ENCODE measurements at regions not wholly inside any gene's neighbourhood (a gene's known extent, or its start where the extent isn't known, plus 50 kb on each side); places are given as distances from the start of the nearest gene placed in this dataset.
A peak's percentile ranks its signal among the peaks of the same experiment; 100 is the strongest.

GRCh38 chr2:149747456-149747855 lies 159.9 kb upstream of the MMADHC start:
- Histone ChIP-seq H3K79me2 (ENCODE audit: low read length) (no peaks in the 10 kb centered on the region), H3K36me3 (ENCODE audit: low read depth, low read length) (no peaks in the 10 kb centered on the region), H3K27ac (ENCODE audit: low read length) (no peak overlapping the region), H3F3A (ENCODE audit: low read length, unreplicated experiment) (peaks cover 6% of the 10 kb centered on the region), H3K4me2 (ENCODE audit: low read length) (no peak overlapping the region), H4K20me1 (ENCODE audit: low read length) (no peaks in the 10 kb centered on the region), H3K9ac (ENCODE audit: low read length) (no peak overlapping the region), H3K4me3 (ENCODE audit: low read length) (no peak overlapping the region), H3K27me3 (ENCODE audit: low read length) (no peaks in the 10 kb centered on the region), H3K9me2 (replicated peaks; ENCODE audit: low read length) (no peaks in the 10 kb centered on the region), H2AFZ (ENCODE audit: low read length) (no peak overlapping the region), H3K9me3 (ENCODE audit: low read length) (no peaks in the 10 kb centered on the region), H3K4me1 (ENCODE audit: insufficient read depth, low read length) (peaks cover 25% of the 10 kb centered on the region)
- DNase-seq (no peak), ATAC-seq (no peak)
- ChIA-PET CTCF (no interaction called here), POLR2A (ENCODE audit: unreplicated experiment) (no interaction called here)
- TF ChIP-seq EZH2 (IDR thresholded peaks at IDR 0.05; ENCODE audit: low read length, unreplicated experiment) (no peak), EZH2phosphoT487 (IDR thresholded peaks at IDR 0.05; ENCODE audit: borderline replicate concordance, low read length) (no peak), CTCF (conservative IDR thresholded peaks at IDR 0.05; ENCODE audit: low read depth, low read length) (no peak)
- intact Hi-C loops (cut with micrococcal nuclease), result no loop called here
- BruUV-seq (replicated peaks), result no TSS peak

GRCh38 chr2:149745396-149746230 lies 158.0 kb upstream of the MMADHC start:
- ChIA-PET POLR2A (ENCODE audit: unreplicated experiment) (no interaction called here), CTCF (no interaction called here)
- intact Hi-C loops (cut with micrococcal nuclease), result no loop called here

More at GRCh38 chr2:149745396-149746230, 158.0 kb upstream of the MMADHC start:
- Histone ChIP-seq H3K36me3 (ENCODE audit: low read depth, low read length) (no peaks in the 10 kb centered on the region), H3K9me2 (replicated peaks; ENCODE audit: low read length) (no peaks in the 10 kb centered on the region), H3K4me2 (ENCODE audit: low read length) (peak overlapping the region; percentile 63; the same call in 1 of the 2 replicates), H3K4me3 (ENCODE audit: low read length) (no peak overlapping the region), H3K4me1 (ENCODE audit: insufficient read depth, low read length) (peaks cover 34% of the 10 kb centered on the region), H3F3A (ENCODE audit: low read length, unreplicated experiment) (peaks cover 6% of the 10 kb centered on the region), H3K79me2 (ENCODE audit: low read length) (no peaks in the 10 kb centered on the region), H3K27ac (ENCODE audit: low read length) (peak overlapping the region; percentile 72), H3K9me3 (ENCODE audit: low read length) (no peaks in the 10 kb centered on the region), H3K9ac (ENCODE audit: low read length) (no peak overlapping the region), H2AFZ (ENCODE audit: low read length) (peak overlapping the region; percentile 35; the same call in 1 of the 2 replicates), H3K27me3 (ENCODE audit: low read length) (no peaks in the 10 kb centered on the region), H4K20me1 (ENCODE audit: low read length) (no peaks in the 10 kb centered on the region)
- no peak for ATAC-seq
- BruUV-seq (replicated peaks), result no TSS peak
- DNase-seq, result no peak
- TF ChIP-seq CTCF (conservative IDR thresholded peaks at IDR 0.05; ENCODE audit: low read depth, low read length) (no peak), EZH2phosphoT487 (IDR thresholded peaks at IDR 0.05; ENCODE audit: borderline replicate concordance, low read length) (no peak), EZH2 (IDR thresholded peaks at IDR 0.05; ENCODE audit: low read length, unreplicated experiment) (no peak)

Measured in PC-3 (cell line).